Body of pancreas (tissue), 4 donors: ENCODE measurements at regions not wholly inside any gene's neighbourhood (a gene's known extent, or its start where the extent isn't known, plus 50 kb on each side); places are given as distances from the start of the nearest gene placed in this dataset.

Source experiments
- ATAC-seq: fragments of 150-250 bp; one replicate; pipeline ENCODE4 v1.9.1; 2016
- DNase-seq, 4 donors: peaks; one replicate each; pipeline ENCODE4 v3.0.0-alpha.2; 2019
- H3K27ac ChIP-seq, 4 donors: fragments of 200-600 bp; sonication (generic); 1 replicate in 3 of 4; 2 replicates in 1 of 4; pipeline versions ENCODE4 v1.5.1 to v1.6.1; 2016 to 2019; ENCODE audit warnings: mild to moderate bottlenecking in 1 of 4, mixed read lengths in 1 of 4, moderate library complexity in 1 of 4
- H3K27me3 ChIP-seq, 2 donors: fragments of 200-600 bp; sonication (generic); one replicate each; pipeline ENCODE4 v1.6.0; 2016; ENCODE audit warnings: mild to moderate bottlenecking in 1 of 2
- H3K36me3 ChIP-seq, 2 donors: fragments of 200-600 bp; sonication (generic); replicated peaks in 1 of 2; 2 replicates each; pipeline ENCODE4 v1.5.1; 2016; ENCODE audit warnings: low read depth in 2 of 2; ENCODE audit not compliant: insufficient read depth in 1 of 2
- H3K4me1 ChIP-seq: fragments of 200-600 bp; sonication (generic); one replicate; pipeline ENCODE4 v1.6.0; 2016
- H3K4me3 ChIP-seq, 2 donors: fragments of 200-600 bp; sonication (generic); 1 replicate in 1 of 2; 2 replicates in 1 of 2; pipeline ENCODE4 v1.5.1; 2016 to 2019
- H3K9me3 ChIP-seq, 3 donors: fragments of 200-600 bp; sonication (generic); 1 replicate in 2 of 3; 2 replicates in 1 of 3; pipeline ENCODE4 v1.5.1; 2016
- POLR2A ChIP-seq, 3 donors: fragments of 450-650 bp; IDR thresholded peaks; one replicate each; pipeline ENCODE4 v1.6.1; 2016; ENCODE audit warnings: antibody characterized with exemption in 3 of 3, mild to moderate bottlenecking in 2 of 3
- WGBS, 2 donors: methylation state at CpG; one replicate each; pipeline ENCODE4 v1.1.5; 2017; 5-methylcytosine and 5-hydroxymethylcytosine counted together
- intact Hi-C: fragments of 100-400 bp; cut with DNase I; formaldehyde crosslinking; loops from one replicate; pipeline ENCODE4 v1.15.1; 2023
- TF ChIP-seq, protein P1 (sequence below), 7 experiments: fragments of 450-650 bp in 4 of 7; fragments of 200-600 bp in 3 of 7; sonication (generic) in 3 of 7; IDR thresholded peaks; one replicate each; pipeline ENCODE4 v1.5.1; 2016 to 2019; ENCODE audit warnings: antibody characterized with exemption in 7 of 7

DNA sequence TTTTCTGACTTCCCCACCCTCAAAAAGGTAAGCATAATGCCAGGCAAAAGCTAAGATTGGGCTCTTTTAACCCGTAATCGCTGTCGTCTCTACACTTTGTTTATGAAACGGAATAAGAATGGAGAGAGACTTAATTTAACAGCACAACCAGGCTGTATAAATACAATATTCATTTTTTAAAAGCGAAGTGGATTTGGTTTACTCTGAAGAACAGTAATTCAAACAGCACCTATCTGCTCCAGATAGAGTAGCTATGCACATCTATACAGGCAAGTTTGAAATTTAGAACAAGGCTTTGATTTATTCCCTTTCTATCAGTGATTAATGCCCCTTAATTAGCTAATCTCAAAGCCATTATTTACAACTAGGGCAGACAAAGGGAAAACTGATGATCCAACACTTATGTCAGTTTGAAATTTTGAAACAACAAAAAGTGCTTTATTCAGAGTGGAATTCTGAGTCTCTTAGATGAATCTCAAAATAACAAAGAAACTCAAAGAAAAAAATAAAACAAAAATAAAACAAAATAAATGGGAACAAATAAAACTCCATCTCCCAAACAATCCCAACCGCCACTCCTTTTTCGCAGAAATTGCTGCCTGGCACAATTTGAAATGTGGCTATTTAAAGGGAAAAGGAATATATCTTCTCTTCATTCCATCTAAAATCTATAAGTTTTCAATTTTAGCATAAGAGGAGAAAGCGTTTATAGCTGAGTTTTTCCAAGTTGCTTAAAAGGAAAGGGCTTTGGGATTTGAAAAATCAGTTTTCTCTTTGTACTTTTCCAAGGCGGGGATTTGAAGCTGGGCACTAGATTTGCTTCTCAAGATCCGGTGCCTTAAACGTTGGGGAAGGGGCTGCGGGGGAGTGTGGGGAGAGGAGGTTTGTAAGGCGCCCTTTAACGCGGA is 298.6 kb downstream of the PARP8 start:
- Histone ChIP-seq H3K4me1 (peaks cover 52% of the 10 kb centered on the region), H3K9me3 (no peaks in the 10 kb centered on the region), H3K27me3 (peaks cover 3 to 31% of the 10 kb centered on the region in 2 donors), H3K4me3 (no peak overlapping the region), H3K27ac (peak overlapping the region in 1 of 4 donors; percentile 31), H3K36me3 (no peaks in the 10 kb centered on the region)
- no peak for ATAC-seq
- intact Hi-C loops, result no loop called here
- TF ChIP-seq, protein P1, sequence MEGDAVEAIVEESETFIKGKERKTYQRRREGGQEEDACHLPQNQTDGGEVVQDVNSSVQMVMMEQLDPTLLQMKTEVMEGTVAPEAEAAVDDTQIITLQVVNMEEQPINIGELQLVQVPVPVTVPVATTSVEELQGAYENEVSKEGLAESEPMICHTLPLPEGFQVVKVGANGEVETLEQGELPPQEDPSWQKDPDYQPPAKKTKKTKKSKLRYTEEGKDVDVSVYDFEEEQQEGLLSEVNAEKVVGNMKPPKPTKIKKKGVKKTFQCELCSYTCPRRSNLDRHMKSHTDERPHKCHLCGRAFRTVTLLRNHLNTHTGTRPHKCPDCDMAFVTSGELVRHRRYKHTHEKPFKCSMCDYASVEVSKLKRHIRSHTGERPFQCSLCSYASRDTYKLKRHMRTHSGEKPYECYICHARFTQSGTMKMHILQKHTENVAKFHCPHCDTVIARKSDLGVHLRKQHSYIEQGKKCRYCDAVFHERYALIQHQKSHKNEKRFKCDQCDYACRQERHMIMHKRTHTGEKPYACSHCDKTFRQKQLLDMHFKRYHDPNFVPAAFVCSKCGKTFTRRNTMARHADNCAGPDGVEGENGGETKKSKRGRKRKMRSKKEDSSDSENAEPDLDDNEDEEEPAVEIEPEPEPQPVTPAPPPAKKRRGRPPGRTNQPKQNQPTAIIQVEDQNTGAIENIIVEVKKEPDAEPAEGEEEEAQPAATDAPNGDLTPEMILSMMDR (IDR thresholded peaks at IDR 0.05), result no peak
- no peak for DNase-seq
- WGBS, 2 donors, result 28 to 32% methylated on average over 15 of the region's 15 CpGs

DNA sequence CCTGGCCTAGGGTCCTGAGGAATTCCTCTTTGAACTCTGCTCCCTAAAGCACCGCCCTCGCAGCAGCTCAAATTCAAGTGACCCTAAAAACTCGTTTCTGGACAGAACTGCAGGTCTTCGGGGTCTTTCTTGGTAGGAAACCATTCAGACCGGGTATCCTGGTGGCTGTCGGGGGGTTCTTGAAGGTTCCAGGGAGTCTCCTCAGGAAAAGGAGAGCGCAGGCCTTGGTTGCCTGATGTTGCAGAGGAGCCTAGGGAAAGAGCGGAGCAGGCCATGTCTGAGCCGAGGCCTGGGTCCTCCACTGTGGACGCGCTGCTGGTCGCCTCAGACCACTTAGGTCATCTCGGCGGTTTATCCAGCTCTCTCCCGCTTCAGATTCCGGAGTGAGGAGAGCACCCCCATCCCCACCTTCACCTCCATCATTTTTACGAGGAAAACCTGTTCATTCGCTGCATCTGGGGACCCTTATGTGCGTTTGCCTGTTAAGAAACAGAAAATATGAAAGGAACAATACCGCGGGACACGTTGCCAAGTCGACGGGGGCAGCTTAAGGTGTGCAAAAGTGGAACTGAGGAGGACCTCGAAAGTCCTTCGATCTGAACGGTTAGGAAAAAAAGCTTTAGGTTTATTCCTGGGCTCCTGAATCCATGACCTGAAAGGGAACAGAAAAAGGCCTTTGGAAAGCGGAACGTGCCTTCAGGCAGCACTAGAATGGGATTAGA is 299.4 kb downstream of the PARP8 start:
- ATAC-seq (no peak), DNase-seq (no peak)
- WGBS, 2 donors, result 19 to 21% methylated on average over 28 to 29 of the region's 29 CpGs
- Histone ChIP-seq H3K36me3 (no peaks in the 10 kb centered on the region), H3K27ac (peak overlapping the region in 2 of 4 donors; percentile 24 to 31), H3K4me1 (peaks cover 52% of the 10 kb centered on the region), H3K27me3 (peaks cover 4 to 32% of the 10 kb centered on the region in 2 donors), H3K4me3 (no peak overlapping the region), H3K9me3 (no peaks in the 10 kb centered on the region)
- intact Hi-C loops, result no loop called here
- TF ChIP-seq, protein P1 (IDR thresholded peaks at IDR 0.05), result no peak
- TF ChIP-seq POLR2A (IDR thresholded peaks at IDR 0.05), result no peak

DNA sequence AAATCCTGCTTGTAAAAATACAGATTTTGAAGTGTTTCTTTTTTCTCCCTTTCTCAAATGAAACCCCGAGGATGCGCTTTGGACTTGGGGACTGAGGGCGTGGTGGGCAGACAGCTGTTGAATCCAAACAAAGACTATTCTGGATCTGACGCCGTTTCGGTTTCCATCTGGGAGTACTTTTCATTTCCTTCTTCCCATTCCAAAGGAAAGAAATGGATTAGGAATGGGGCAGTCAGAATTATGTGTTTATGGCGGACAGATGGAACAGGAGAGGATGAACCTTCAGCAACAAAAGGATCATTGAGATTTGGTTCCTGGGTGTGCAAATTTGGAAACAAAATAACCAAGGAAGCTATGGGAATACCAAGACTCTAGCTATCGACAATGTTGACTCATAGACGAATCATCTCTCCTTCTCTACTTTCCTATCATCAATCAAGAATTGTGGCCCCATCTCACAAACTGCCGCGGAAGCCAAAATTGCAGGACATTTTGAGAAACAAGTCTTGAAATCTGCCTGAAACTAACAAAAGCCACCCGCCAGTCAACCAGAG is 300.6 kb downstream of the PARP8 start:
- TF ChIP-seq, protein P1 (IDR thresholded peaks at IDR 0.05), result no peak
- TF ChIP-seq POLR2A (IDR thresholded peaks at IDR 0.05), result no peak
- ATAC-seq (no peak), DNase-seq (no peak)
- 7 to 12% methylated on average over 12 of the region's 12 CpGs for WGBS, 2 donors
- Histone ChIP-seq H3K4me3 (peak overlapping the region in 1 of 2 donors; percentile 14), H3K36me3 (no peaks in the 10 kb centered on the region), H3K4me1 (peaks cover 52% of the 10 kb centered on the region), H3K27ac (peak overlapping the region in 1 of 4 donors; percentile 31), H3K27me3 (peaks cover 4 to 32% of the 10 kb centered on the region in 2 donors), H3K9me3 (no peaks in the 10 kb centered on the region)
- intact Hi-C loops, result no loop called here

DNA sequence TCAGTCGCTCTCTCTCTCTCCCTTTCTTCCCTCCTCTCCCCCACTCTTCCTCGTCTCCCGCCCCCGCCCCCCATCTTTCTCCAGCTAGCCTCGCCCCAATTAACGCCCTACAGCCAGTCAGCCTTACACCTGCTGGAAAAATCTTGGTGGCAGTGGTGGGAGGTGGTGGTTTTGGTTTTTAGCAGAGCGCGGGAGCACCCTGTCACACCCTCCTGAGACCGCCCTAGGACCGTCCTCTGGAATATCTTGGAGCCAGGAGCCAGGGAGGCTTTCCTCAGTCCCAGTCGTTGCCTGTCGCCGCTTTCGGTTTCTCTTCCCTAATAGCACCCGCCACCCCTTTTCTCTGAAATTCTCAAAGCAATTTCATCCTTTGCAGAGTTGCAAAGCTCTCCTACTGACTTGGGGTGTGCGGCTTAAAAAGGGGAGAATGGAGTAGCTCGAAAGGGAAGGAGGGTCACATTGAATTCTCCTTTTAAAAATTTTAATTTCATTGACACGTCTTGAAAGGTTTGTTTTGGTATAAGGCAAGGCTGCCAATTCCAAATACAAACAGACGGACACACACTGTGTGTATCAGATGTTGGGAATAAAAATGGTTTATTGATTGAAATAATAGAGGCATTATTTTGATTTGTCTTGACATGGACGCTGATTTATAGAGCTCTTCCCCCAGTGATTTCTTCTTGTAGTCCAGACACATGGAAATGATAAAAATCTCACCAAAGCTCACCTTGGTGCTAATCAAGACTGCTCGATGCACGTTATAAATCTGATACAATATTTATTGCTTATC is 301.3 kb downstream of the PARP8 start:
- Histone ChIP-seq H3K9me3 (no peaks in the 10 kb centered on the region), H3K4me1 (peaks cover 52% of the 10 kb centered on the region), H3K27me3 (peaks cover 4 to 32% of the 10 kb centered on the region in 2 donors), H3K27ac (peak overlapping the region in 1 of 4 donors; percentile 31), H3K4me3 (peak overlapping the region in 1 of 2 donors; percentile 14), H3K36me3 (no peaks in the 10 kb centered on the region)
- TF ChIP-seq, protein P1 (IDR thresholded peaks at IDR 0.05), result no peak
- no peak for TF ChIP-seq POLR2A (IDR thresholded peaks at IDR 0.05)
- peak in 3 of 4 donors; percentile 30 to 35 (median 34) for DNase-seq
- ATAC-seq, result peak; percentile 30
- 2 to 3% methylated on average over 22 of the region's 22 CpGs for WGBS, 2 donors
- intact Hi-C loops, result no loop called here
